Vagina (tissue), 2 donors: ENCODE measurements at regions not wholly inside any gene's neighbourhood (a gene's known extent, or its start where the extent isn't known, plus 50 kb on each side); places are given as distances from the start of the nearest gene placed in this dataset.

Source experiments
- DNase-seq, 2 donors: peaks; one replicate each; pipeline ENCODE4 v3.0.0-alpha.2; 2017; ENCODE audit errors: extremely low spot score in 2 of 2
- H3K27ac ChIP-seq: fragments of 200-600 bp; sonication (generic); one replicate; pipeline ENCODE4 v1.5.1; 2019
- H3K27me3 ChIP-seq: fragments of 200-600 bp; sonication (generic); one replicate; pipeline ENCODE4 v1.5.1; 2019
- H3K36me3 ChIP-seq, 2 donors: fragments of 200-600 bp; sonication (generic); one replicate each; pipeline ENCODE4 v1.5.1; 2017 to 2019
- H3K4me1 ChIP-seq: fragments of 200-600 bp; sonication (generic); one replicate; pipeline ENCODE4 v1.5.1; 2019
- H3K4me3 ChIP-seq, 2 donors: fragments of 200-600 bp; sonication (generic); 1 replicate in 1 of 2; 2 replicates in 1 of 2; pipeline ENCODE4 v1.5.1; 2016 to 2019
- H3K9me3 ChIP-seq: fragments of 200-600 bp; sonication (generic); one replicate; pipeline ENCODE4 v1.5.1; 2019
- CTCF ChIP-seq, 3 experiments: fragments of 450-650 bp in 2 of 3; fragments of 200-600 bp in 1 of 3; sonication (generic) in 1 of 3; IDR thresholded peaks; one replicate each; pipeline ENCODE4 v1.5.1; 2017 to 2019; ENCODE audit warnings: antibody characterized with exemption in 3 of 3, mild to moderate bottlenecking in 2 of 3, moderate library complexity in 2 of 3
- POLR2A ChIP-seq, 2 donors: fragments of 450-650 bp; IDR thresholded peaks; one replicate each; pipeline ENCODE4 v1.6.1; 2017; ENCODE audit warnings: antibody characterized with exemption in 2 of 2, mild to moderate bottlenecking in 2 of 2, moderate library complexity in 2 of 2
- POLR2AphosphoS5 ChIP-seq, 2 donors: sonication (generic); formaldehyde crosslinking; IDR thresholded peaks; one replicate each; pipeline ENCODE4 v1.9.0; 2017; ENCODE audit warnings: antibody characterized with exemption in 2 of 2, mild to moderate bottlenecking in 2 of 2, low read depth in 1 of 2; ENCODE audit not compliant: insufficient read depth in 1 of 2
- intact Hi-C: fragments of 100-400 bp; cut with DNase I; formaldehyde crosslinking; loops from one replicate; pipeline ENCODE4 v1.15.1; 2023

GRCh38 chr12:47017041-47017713 is 62.2 kb upstream of the PCED1B start:
- H3K9me3 ChIP-seq, result no peaks in the 10 kb centered on the region
- TF ChIP-seq POLR2A (IDR thresholded peaks at IDR 0.05) (no peak), CTCF (IDR thresholded peaks at IDR 0.05) (no peak), POLR2AphosphoS5 (IDR thresholded peaks at IDR 0.05; ENCODE audit: insufficient read depth in 1 of 2, low read depth in 1 of 2) (no peak)
- no peaks in the 10 kb centered on the region for H3K36me3 ChIP-seq
- no peaks in the 10 kb centered on the region for H3K27me3 ChIP-seq
- DNase-seq, result no peak
- H3K4me3 ChIP-seq, result no peak overlapping the region
- no peaks in the 10 kb centered on the region for H3K4me1 ChIP-seq
- no peak overlapping the region for H3K27ac ChIP-seq
- intact Hi-C loops, result no loop called here

- intact Hi-C loops, result no loop called here
- H3K36me3 ChIP-seq, result no peaks in the 10 kb centered on the region
- no peaks in the 10 kb centered on the region for H3K4me1 ChIP-seq
- DNase-seq, result no peak
- H3K9me3 ChIP-seq, result no peaks in the 10 kb centered on the region
- TF ChIP-seq POLR2AphosphoS5 (IDR thresholded peaks at IDR 0.05; ENCODE audit: insufficient read depth in 1 of 2, low read depth in 1 of 2), result no peak
- TF ChIP-seq CTCF (IDR thresholded peaks at IDR 0.05), result no peak
- TF ChIP-seq POLR2A (IDR thresholded peaks at IDR 0.05), result no peak
- H3K27me3 ChIP-seq, result no peaks in the 10 kb centered on the region
- H3K4me3 ChIP-seq, result no peak overlapping the region
- H3K27ac ChIP-seq, result no peak overlapping the region
Measured at GRCh38 chr12:47017901-47018475, 61.4 kb upstream of the PCED1B start.

GRCh38 chr12:47020211-47020821 is 59.1 kb upstream of the PCED1B start:
- no peak overlapping the region for H3K27ac ChIP-seq
- intact Hi-C loops, result no loop called here
- H3K27me3 ChIP-seq, result no peaks in the 10 kb centered on the region
- no peaks in the 10 kb centered on the region for H3K4me1 ChIP-seq
- DNase-seq, result no peak
- H3K4me3 ChIP-seq, result no peak overlapping the region
- no peak for TF ChIP-seq POLR2AphosphoS5 (IDR thresholded peaks at IDR 0.05; ENCODE audit: insufficient read depth in 1 of 2, low read depth in 1 of 2)
- H3K9me3 ChIP-seq, result no peaks in the 10 kb centered on the region
- H3K36me3 ChIP-seq, result no peaks in the 10 kb centered on the region

- Histone ChIP-seq H3K4me1 (no peaks in the 10 kb centered on the region), H3K27me3 (no peaks in the 10 kb centered on the region), H3K27ac (no peak overlapping the region), H3K36me3 (no peaks in the 10 kb centered on the region), H3K4me3 (no peak overlapping the region), H3K9me3 (no peaks in the 10 kb centered on the region)
- peak; percentile 43 to 60 (median 44) for TF ChIP-seq CTCF (IDR thresholded peaks at IDR 0.05)
- no peak for TF ChIP-seq POLR2AphosphoS5 (IDR thresholded peaks at IDR 0.05; ENCODE audit: insufficient read depth in 1 of 2, low read depth in 1 of 2)
- intact Hi-C loops, result no loop called here
- DNase-seq, result no peak
Measured at GRCh38 chr12:47021298-47021697, 58.1 kb upstream of the PCED1B start.

GRCh38 chr12:47022296-47022695 is 57.1 kb upstream of the PCED1B start:
- intact Hi-C loops, result no loop called here
- no peaks in the 10 kb centered on the region for H3K36me3 ChIP-seq
- H3K9me3 ChIP-seq, result no peaks in the 10 kb centered on the region
- DNase-seq, result no peak
- H3K27me3 ChIP-seq, result no peaks in the 10 kb centered on the region
- H3K4me1 ChIP-seq, result no peaks in the 10 kb centered on the region
- no peak overlapping the region for H3K4me3 ChIP-seq
- TF ChIP-seq CTCF (IDR thresholded peaks at IDR 0.05), result no peak
- TF ChIP-seq POLR2AphosphoS5 (IDR thresholded peaks at IDR 0.05; ENCODE audit: insufficient read depth in 1 of 2, low read depth in 1 of 2), result no peak
- no peak for TF ChIP-seq POLR2A (IDR thresholded peaks at IDR 0.05)
- H3K27ac ChIP-seq, result no peak overlapping the region
